ENCODE measurements at regions not wholly inside any gene's neighbourhood (a gene's known extent, or its start where the extent isn't known, plus 50 kb on each side); places are given as distances from the start of the nearest gene placed in this dataset.

DNA sequence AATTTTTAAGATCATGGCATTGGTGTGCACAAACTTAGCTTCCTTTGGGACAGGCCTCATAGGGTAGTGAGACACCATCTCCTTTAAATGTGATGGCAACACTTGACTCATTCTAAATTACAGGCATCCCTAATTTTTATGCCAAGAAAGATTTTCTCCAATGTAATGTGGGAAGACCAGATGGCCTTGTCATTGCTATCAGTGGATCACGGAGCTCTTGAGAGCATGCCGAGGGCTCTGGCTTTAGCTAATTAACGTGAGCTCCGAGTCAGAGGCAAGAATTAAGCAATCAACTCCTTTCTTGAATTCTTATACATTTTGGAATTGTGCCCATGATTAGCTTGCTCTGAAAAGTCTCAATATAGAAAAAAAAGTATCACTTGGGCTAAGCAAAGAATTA, 215.8 kb downstream of the LRRC70 start:
- no peak overlapping the region for H3K4me2 ChIP-seq (ENCODE audit: low read length)
- no peaks in the 10 kb centered on the region for H3K79me2 ChIP-seq
- no peak for TF ChIP-seq CTCF (IDR thresholded peaks at IDR 0.05)
- H3K27ac ChIP-seq = no peak overlapping the region
- H3K27me3 ChIP-seq (ENCODE audit: control insufficient read depth, insufficient read depth, low read length) = no peaks in the 10 kb centered on the region
- H3K36me3 ChIP-seq (ENCODE audit: control insufficient read depth, insufficient read depth, low read length) = no peaks in the 10 kb centered on the region
- no peaks in the 10 kb centered on the region for H3K4me1 ChIP-seq
- H3K9me3 ChIP-seq (ENCODE audit: control insufficient read depth, low read length) = no peaks in the 10 kb centered on the region
- H3K4me3 ChIP-seq (ENCODE audit: low read depth, low read length) = no peak overlapping the region
- no peak overlapping the region for H2AFZ ChIP-seq
- no peak overlapping the region for H3K9ac ChIP-seq

DNA sequence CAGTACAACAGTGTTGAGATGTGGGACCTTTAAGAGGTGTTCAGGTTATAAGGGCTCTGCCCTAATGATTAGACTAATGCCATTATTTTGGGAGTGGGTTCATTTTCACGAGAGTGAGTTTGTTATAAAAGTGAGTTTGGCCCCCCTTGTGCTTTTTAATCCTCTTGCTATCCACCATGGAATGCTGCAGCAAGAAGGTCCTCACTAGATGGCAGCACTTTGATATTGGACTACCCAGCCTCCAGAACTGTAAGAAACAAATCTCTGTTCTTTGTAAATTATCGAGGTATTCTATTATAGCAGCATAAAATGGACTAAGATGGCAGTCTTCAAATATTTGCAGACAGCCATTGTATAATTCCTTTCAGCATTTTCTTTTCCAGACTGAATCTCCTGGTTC, 212.4 kb downstream of the LRRC70 start:
- no peak overlapping the region for H2AFZ ChIP-seq
- no peak overlapping the region for H3K4me3 ChIP-seq (ENCODE audit: low read depth, low read length)
- no peaks in the 10 kb centered on the region for H3K36me3 ChIP-seq (ENCODE audit: control insufficient read depth, insufficient read depth, low read length)
- H3K4me1 ChIP-seq = no peaks in the 10 kb centered on the region
- no peak overlapping the region for H3K9ac ChIP-seq
- H3K9me3 ChIP-seq (ENCODE audit: control insufficient read depth, low read length) = no peaks in the 10 kb centered on the region
- H3K4me2 ChIP-seq (ENCODE audit: low read length) = no peak overlapping the region
- H3K27me3 ChIP-seq (ENCODE audit: control insufficient read depth, insufficient read depth, low read length) = no peaks in the 10 kb centered on the region
- no peaks in the 10 kb centered on the region for H3K79me2 ChIP-seq
- no peak overlapping the region for H3K27ac ChIP-seq
- TF ChIP-seq CTCF (IDR thresholded peaks at IDR 0.05) = no peak

DNA sequence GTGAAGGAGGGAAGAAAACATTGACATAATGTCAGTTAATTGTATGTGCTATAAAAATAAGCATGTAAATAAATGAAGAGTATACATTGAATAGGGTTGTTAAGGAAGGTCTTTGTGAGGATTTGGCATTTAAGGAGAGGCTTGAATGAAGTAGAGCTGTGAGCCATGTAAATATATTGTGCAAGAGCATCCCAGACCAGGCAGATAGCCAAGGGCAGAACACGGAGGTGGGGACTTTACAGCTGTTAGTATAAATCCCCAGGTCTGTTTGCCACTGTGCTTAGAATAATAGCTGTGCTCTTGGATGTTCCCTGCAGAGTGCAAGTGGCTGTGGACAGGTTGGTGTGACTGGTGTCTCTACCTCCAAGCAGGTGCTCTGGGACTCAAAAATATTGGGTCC, 211.7 kb downstream of the LRRC70 start:
- no peaks in the 10 kb centered on the region for H3K4me1 ChIP-seq
- no peaks in the 10 kb centered on the region for H3K27me3 ChIP-seq (ENCODE audit: control insufficient read depth, insufficient read depth, low read length)
- H3K27ac ChIP-seq = no peak overlapping the region
- H3K9ac ChIP-seq = no peak overlapping the region
- no peak for TF ChIP-seq CTCF (IDR thresholded peaks at IDR 0.05)
- no peaks in the 10 kb centered on the region for H3K36me3 ChIP-seq (ENCODE audit: control insufficient read depth, insufficient read depth, low read length)
- H3K79me2 ChIP-seq = no peaks in the 10 kb centered on the region
- no peak overlapping the region for H2AFZ ChIP-seq
- H3K4me2 ChIP-seq (ENCODE audit: low read length) = no peak overlapping the region
- H3K4me3 ChIP-seq (ENCODE audit: low read depth, low read length) = no peak overlapping the region
- no peaks in the 10 kb centered on the region for H3K9me3 ChIP-seq (ENCODE audit: control insufficient read depth, low read length)

DNA sequence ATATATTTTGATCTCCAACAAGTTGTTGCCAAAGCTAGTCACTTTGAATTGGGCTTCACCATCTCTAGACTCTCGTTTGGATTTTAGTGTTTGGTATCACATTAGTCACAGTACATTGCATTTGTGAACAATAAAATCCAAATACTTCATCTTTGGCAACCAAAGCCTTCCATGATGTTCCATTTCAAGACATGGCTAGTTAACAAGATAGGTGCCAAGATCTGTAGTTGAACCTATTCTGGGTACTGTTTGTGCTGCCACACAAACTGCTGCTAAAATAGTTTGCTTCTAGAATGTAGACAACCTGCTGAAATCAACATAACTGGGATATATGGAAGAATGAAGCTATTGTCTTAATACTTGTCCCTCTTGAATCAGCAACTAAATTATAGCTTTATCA, 207.5 kb downstream of the LRRC70 start:
- H3K27me3 ChIP-seq (ENCODE audit: control insufficient read depth, insufficient read depth, low read length) = no peaks in the 10 kb centered on the region
- no peaks in the 10 kb centered on the region for H3K4me1 ChIP-seq
- no peak overlapping the region for H2AFZ ChIP-seq
- H3K9ac ChIP-seq = no peak overlapping the region
- H3K79me2 ChIP-seq = no peaks in the 10 kb centered on the region
- no peak overlapping the region for H3K27ac ChIP-seq
- no peaks in the 10 kb centered on the region for H3K9me3 ChIP-seq (ENCODE audit: control insufficient read depth, low read length)
- no peak overlapping the region for H3K4me2 ChIP-seq (ENCODE audit: low read length)
- no peaks in the 10 kb centered on the region for H3K36me3 ChIP-seq (ENCODE audit: control insufficient read depth, insufficient read depth, low read length)
- no peak overlapping the region for H3K4me3 ChIP-seq (ENCODE audit: low read depth, low read length)
- no peak for TF ChIP-seq CTCF (IDR thresholded peaks at IDR 0.05)

DNA sequence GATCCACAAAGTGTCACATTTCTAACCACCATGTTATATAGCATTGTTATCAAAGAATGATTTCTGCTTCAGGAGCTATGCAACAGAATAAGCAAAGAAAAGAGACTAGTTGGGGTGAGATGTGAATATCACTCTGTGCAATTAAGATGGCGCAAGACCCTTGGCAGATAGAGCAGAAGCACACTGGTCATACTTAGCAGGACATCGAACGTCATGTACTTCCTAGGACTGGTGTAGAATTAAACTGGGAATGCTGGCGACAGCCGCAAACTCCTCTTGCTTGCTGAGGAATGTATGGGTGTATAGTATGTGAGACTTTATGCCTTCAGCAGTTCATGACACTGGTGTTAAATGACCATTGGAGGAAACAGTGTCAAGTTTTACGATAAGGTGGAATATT, 207.0 kb downstream of the LRRC70 start:
- H3K27me3 ChIP-seq (ENCODE audit: control insufficient read depth, insufficient read depth, low read length) = no peaks in the 10 kb centered on the region
- H2AFZ ChIP-seq = no peak overlapping the region
- H3K4me1 ChIP-seq = no peaks in the 10 kb centered on the region
- H3K9me3 ChIP-seq (ENCODE audit: control insufficient read depth, low read length) = no peaks in the 10 kb centered on the region
- H3K4me3 ChIP-seq (ENCODE audit: low read depth, low read length) = no peak overlapping the region
- no peak for TF ChIP-seq CTCF (IDR thresholded peaks at IDR 0.05)
- H3K36me3 ChIP-seq (ENCODE audit: control insufficient read depth, insufficient read depth, low read length) = no peaks in the 10 kb centered on the region
- H3K27ac ChIP-seq = no peak overlapping the region
- no peak overlapping the region for H3K4me2 ChIP-seq (ENCODE audit: low read length)
- H3K79me2 ChIP-seq = no peaks in the 10 kb centered on the region
- H3K9ac ChIP-seq = no peak overlapping the region

All from parathyroid adenoma (tissue), 2 donors.